HepG2 (cell line): ENCODE measurements at regions not wholly inside any gene's neighbourhood (a gene's known extent, or its start where the extent isn't known, plus 50 kb on each side); places are given as distances from the start of the nearest gene placed in this dataset.

Source experiments
- ATAC-seq: fragments of 200-7000 bp; cut with Tn5 transposase; 3 replicates; pipeline ENCODE4 v1.9.1; 2020; ENCODE audit warnings: mild to moderate bottlenecking, moderate library complexity
- BruUV-seq: library from RNA; stranded (reverse); fragments of 400-500 nt; replicated peaks from 2 replicates; lab custom pipeline; 2021; lab: Mats Ljungman, UMichigan
- CTCF ChIA-PET: fragments of 300-600 bp; formaldehyde crosslinking; extraction: SDS; loops from one replicate; lab custom pipeline; 2021; ENCODE audit warnings: low total read pairs, inconsistent platforms, low intra/inter-chr PET ratio; lab: Yijun Ruan, JAX
- POLR2A ChIA-PET: fragments of 350-600 bp; sonication (Branson Sonifier 250); formaldehyde crosslinking; loops from one replicate; lab custom pipeline; 2020; ENCODE audit warnings: antibody characterized with exemption, inconsistent platforms; lab: Yijun Ruan, JAX
- DNase-seq: peaks from one replicate; pipeline ENCODE4 v3.0.0-alpha.2; 2015; ENCODE audit warnings: low spot score
- FAIRE-seq: peaks from 3 replicates; lab custom pipeline; 2011; peaks lifted over from hg19 to GRCh38; lab: Jason Lieb, UNC
- H2AFZ ChIP-seq: one replicate; pipeline ENCODE4 v1.6.1; 2011; ENCODE audit warnings: low read length, inconsistent platforms
- H3K27ac ChIP-seq: fragments of 300-600 bp; 3 replicates; pipeline ENCODE4 v1.8.0; 2011; ENCODE audit warnings: mixed run types, mild to moderate bottlenecking, mixed read lengths, low read length, inconsistent platforms; ENCODE audit not compliant: insufficient read depth; ENCODE audit errors: extremely low read length
- H3K27me3 ChIP-seq, 2 experiments: fragments of 200-600 bp in 1 of 2; 2 replicates in 1 of 2; 3 replicates in 1 of 2; pipeline versions ENCODE4 v1.6.0 to v1.8.0; 2011; ENCODE audit warnings: low read length in 2 of 2, mild to moderate bottlenecking in 2 of 2, moderate library complexity in 2 of 2, inconsistent platforms in 1 of 2; ENCODE audit not compliant: insufficient read depth in 2 of 2, control insufficient read depth in 1 of 2
- H3K36me3 ChIP-seq, 2 experiments: fragments of 200-600 bp in 1 of 2; replicated peaks in 1 of 2; 2 replicates in 1 of 2; 3 replicates in 1 of 2; pipeline versions ENCODE4 v1.5.1 to v1.8.0; 2011; ENCODE audit warnings: low read length in 2 of 2, inconsistent platforms in 1 of 2; ENCODE audit not compliant: insufficient read depth in 2 of 2, control insufficient read depth in 1 of 2
- H3K4me1 ChIP-seq: 2 replicates; pipeline ENCODE4 v1.5.1; 2012; ENCODE audit warnings: low read length, inconsistent platforms; ENCODE audit not compliant: insufficient read depth
- H3K4me2 ChIP-seq: 2 replicates; pipeline ENCODE4 v1.6.0; 2011; ENCODE audit warnings: low read depth, low read length, inconsistent platforms
- H3K4me3 ChIP-seq, 3 experiments: fragments of 200-600 bp in 1 of 3; sonication (generic), shearing (Covaris generic) in 1 of 3; replicated peaks in 1 of 3; 2 replicates each; pipeline ENCODE4 v1.5.1; 2011 to 2016; ENCODE audit warnings: low read length in 3 of 3, inconsistent platforms in 2 of 3, low read depth in 2 of 3, mild to moderate bottlenecking in 2 of 3, control low read depth in 1 of 3, mixed read lengths in 1 of 3; ENCODE audit not compliant: insufficient read depth in 1 of 3
- H3K79me2 ChIP-seq: one replicate; pipeline ENCODE4 v1.6.1; 2011; ENCODE audit warnings: low read length, inconsistent platforms; ENCODE audit not compliant: insufficient read depth
- H3K9ac ChIP-seq: 2 replicates; pipeline ENCODE4 v1.6.0; 2011; ENCODE audit warnings: mild to moderate bottlenecking, low read depth, low read length, inconsistent platforms; ENCODE audit not compliant: insufficient read depth
- H3K9me3 ChIP-seq: 2 replicates; pipeline ENCODE4 v1.5.1; 2012; ENCODE audit warnings: mild to moderate bottlenecking, low read length
- H4K20me1 ChIP-seq: 2 replicates; pipeline ENCODE4 v1.6.0; 2011; ENCODE audit warnings: inconsistent platforms, mild to moderate bottlenecking, low read length, moderate library complexity; ENCODE audit not compliant: insufficient read depth
- ZBTB38 ChIP-seq: sonication (generic); formaldehyde crosslinking; IDR thresholded peaks from 2 replicates; pipeline ENCODE4 v1.5.1; 2020; ENCODE audit warnings: mild to moderate bottlenecking, missing genetic modification reagents
- ZNF263 ChIP-seq: sonication (generic); formaldehyde crosslinking; IDR thresholded peaks from 2 replicates; pipeline ENCODE4 v1.4.0; 2020; ENCODE audit warnings: missing genetic modification reagents
- ZNF598 ChIP-seq: sonication (generic); formaldehyde crosslinking; IDR thresholded peaks from 2 replicates; pipeline ENCODE4 v1.5.1; 2020; ENCODE audit warnings: mild to moderate bottlenecking, missing genetic modification reagents, borderline replicate concordance
- ZNF687 ChIP-seq: sonication (generic); formaldehyde crosslinking; IDR thresholded peaks from 2 replicates; pipeline ENCODE4 v1.5.1; 2020; ENCODE audit warnings: mild to moderate bottlenecking, missing genetic modification reagents, moderate library complexity
- WGBS: methylation state at CpG from one replicate; pipeline ENCODE4 v1.1.6; 2017; ENCODE audit warnings: low lambda C conversion rate; 5-methylcytosine and 5-hydroxymethylcytosine counted together
- in situ Hi-C: cut with HindIII; loops from 2 replicates; pipeline ENCODE4 v1.10.0; 2017; ENCODE audit warnings: low pct_unique_long_range_greater_than_20kb; ENCODE audit not compliant: extremely low pct_ligation_motif_present
- intact Hi-C: fragments of 100-400 bp; cut with micrococcal nuclease; formaldehyde crosslinking; loops from one replicate; pipeline ENCODE4 v1.10.0; 2022; ENCODE audit not compliant: unreplicated experiment

DNA sequence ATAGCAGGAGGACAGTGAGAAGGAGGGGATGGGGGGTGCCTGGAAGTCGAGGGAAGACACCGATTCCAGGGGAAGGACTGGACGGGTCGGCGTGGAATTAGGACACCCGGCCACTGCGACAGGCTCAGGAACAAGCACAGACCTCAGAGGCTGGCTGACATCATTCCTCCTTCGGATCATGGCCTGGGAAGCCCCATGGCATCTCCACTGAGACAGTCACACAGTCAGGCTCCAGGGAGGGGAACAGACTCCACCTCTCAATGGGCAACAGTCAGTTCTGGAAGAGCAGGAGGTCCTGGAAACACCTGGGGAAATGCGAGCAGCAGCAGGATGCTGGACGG is 67.9 kb upstream of the FBRSL1 start:
- ATAC-seq (peak; percentile 4; the same call in 1 of the 3 replicates), FAIRE-seq (no peak), DNase-seq (no peak)
- H3K4me3 ChIP-seq, result no peak overlapping the region
- H3K79me2 ChIP-seq, result no peaks in the 10 kb centered on the region
- intact Hi-C loops, result loop anchor here (10.0 kb wide), 1 partner anchor 53 kb away; no protein-coding TSS in a partner anchor
- H3K27ac ChIP-seq, result no peak overlapping the region
- BruUV-seq, result no TSS peak
- H3K4me1 ChIP-seq, result peaks cover 28% of the 10 kb centered on the region
- no peak for TF ChIP-seq ZNF598
- no peak for TF ChIP-seq ZBTB38 (CRISPR knock-in tag)
- TF ChIP-seq ZNF263 (CRISPR knock-in tag), result no peak
- TF ChIP-seq ZNF687 (CRISPR knock-in tag), result peak; percentile 23; the same call in 1 of the 2 replicates
- no peak overlapping the region for H3K9ac ChIP-seq
- no peaks in the 10 kb centered on the region for H4K20me1 ChIP-seq
- no peak overlapping the region for H2AFZ ChIP-seq
- H3K9me3 ChIP-seq, result peaks cover 3% of the 10 kb centered on the region; the same call in 1 of the 2 replicates
- in situ Hi-C loops, result no loop called here
- WGBS, result 27% methylated on average over 8 of the region's 10 CpGs
- H3K27me3 ChIP-seq, result peaks cover 5 to 52% of the 10 kb centered on the region in 2 experiments
- H3K36me3 ChIP-seq, result no peaks in the 10 kb centered on the region
- H3K4me2 ChIP-seq, result no peak overlapping the region
- ChIA-PET CTCF (no interaction called here), POLR2A (no interaction called here)
